ENCODE measurements at regions not wholly inside any gene's neighbourhood (a gene's known extent, or its start where the extent isn't known, plus 50 kb on each side); places are given as distances from the start of the nearest gene placed in this dataset.

DNA sequence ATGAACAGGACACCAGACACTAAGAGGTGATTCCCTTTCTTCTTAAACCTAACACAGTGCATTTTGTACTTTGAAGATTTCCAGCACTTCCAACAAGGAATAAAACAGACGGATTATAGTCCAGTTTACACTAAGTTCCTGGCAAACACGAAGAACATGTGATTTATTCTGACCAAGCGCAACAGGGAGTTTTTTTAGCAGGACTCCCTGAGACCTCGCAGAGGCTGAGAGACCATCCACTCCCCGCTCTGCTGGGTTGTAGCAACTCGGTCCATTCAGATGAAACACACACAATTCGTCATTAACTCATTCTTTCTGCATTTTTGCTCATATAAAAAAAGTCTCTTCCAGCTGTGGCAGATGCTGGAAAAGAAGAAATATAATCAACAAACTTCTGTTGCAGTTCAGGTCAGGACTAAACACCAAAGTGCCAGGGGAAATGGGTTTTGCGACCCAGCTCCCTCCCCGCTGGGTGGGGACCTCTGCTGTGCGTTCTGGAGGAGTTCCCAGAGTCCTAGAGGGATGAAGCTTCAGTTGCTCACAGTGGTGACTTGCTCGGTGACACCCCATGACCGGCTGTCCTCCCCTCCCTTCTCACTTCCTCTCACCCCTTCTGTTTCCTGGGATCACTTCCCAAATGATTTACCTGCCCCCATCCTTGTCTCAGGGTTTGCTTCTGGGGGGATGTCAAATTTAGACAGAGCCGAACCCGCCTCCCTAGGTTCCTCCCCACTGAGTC is 52.5 kb downstream of the KCNF1 start:
- no peak for DNase-seq

DNA sequence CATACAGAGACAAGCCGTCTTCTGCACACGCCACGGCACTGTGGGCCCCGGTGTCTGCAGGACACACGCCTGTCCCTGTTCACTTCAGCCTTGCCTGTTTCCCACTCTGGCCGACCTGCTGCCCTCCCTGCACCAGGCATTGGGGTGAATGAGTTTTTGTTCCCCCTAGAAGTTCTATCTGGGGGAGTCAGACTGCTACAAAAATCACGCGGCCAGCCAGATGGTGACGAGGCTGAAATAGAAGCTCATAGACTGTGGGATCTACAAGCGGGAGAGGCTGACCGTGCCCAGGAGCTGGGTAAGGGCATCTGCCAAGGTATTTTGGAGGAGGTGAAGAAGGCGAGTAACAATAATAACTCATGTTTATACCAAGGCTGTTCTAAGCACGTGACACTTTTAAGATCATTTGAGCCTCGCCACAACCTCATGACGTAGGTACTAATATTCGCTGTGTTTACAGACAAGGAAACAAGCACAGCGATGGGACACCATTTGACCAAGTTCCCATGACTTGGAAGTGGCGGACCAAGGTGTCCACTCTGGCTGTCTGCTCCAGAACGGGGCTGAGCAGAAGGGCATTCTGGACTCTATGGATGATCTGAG is 53.6 kb downstream of the KCNF1 start:
- DNase-seq = no peak

DNA sequence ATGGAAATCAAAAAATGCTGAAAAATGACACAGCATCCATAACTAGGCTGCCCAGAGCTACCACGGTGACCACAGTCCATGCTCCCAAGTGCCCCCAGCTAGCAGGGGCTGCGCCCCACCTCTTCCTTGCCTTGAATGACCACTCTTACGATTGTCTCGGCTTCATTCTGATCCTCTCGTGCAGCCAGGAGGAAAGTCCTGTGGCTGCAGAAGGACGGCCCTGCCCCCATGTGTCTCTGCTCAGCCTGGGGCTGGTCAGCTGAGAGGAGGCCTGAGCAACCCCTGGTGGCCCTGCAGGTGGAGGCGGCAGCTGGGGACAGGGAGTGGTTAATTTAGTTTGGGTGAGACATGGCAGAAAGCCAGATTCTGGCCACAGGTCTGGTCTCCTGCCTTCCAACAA is 54.3 kb downstream of the KCNF1 start:
- no peak for DNase-seq

- no peak for DNase-seq
These were observed 55.0 kb downstream of the KCNF1 start for GRCh38 chr2:10966741-10967140.

- no peak for DNase-seq
These were observed 56.4 kb downstream of the KCNF1 start for GRCh38 chr2:10968176-10968575.

GRCh38 chr2:10970666-10971065 is 58.9 kb downstream of the KCNF1 start:
- no peak for DNase-seq

GRCh38 chr2:10971161-10971887 is 59.6 kb downstream of the KCNF1 start:
- DNase-seq = no peak

DNA sequence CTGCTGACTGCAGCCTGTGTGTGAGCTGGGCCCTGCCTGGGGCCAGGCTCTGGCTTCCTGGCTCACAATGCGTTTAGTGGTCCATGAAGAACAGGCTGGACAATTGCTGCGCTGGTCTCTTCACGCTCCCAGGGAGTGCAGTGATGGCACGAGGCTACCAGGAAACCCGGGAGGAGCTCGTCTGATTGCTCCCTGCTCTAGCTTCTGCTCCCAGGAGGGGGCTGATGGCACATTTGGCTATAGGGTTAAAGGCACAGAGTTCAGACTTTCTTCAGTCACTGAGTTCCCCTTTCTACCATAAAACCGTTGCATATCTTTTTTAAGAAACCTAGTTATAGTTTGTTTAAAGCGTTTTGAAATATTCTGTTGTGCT is 60.1 kb downstream of the KCNF1 start:
- no peak for DNase-seq

DNA sequence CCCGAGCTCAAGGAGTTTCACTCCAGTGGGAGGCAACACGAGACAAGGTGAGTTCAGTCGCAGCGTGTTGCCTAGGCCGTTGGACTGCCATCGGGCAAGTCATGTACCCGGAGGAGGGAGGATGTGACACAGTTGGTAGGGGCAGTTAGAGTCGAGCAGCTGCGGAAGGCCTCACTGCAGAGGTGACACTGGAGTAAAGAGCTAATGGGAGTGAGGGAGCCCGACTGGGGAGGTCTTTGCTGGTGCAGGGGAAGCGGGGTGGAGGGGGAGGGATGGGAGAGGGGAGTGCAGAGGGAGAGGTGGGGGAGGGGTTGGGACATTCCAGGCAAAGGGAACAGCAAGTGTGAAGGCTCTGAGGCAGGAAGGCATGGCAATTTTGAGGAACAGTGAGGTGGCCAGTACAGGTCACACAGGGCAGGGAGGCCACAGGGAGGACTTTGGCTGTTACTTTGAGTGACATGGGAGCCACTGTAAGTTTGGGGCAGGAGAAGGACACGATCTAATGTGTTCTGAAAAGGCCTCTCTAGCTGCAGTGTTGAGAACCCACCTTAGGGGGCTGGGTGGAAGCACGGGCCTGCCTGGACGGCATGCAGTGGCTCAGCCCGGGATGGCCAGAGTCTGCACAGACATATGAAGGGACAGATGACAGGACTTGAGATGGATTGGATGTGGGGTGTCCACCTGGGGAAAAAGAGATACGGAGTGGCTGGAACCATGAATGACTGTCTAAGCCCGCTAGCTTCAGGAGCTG is 61.1 kb downstream of the KCNF1 start:
- no peak for DNase-seq

- no peak for DNase-seq
These were observed 62.0 kb downstream of the KCNF1 start for GRCh38 chr2:10973766-10974165.

- DNase-seq = no peak
These were observed 65.3 kb downstream of the KCNF1 start for GRCh38 chr2:10977003-10977402.

DNA sequence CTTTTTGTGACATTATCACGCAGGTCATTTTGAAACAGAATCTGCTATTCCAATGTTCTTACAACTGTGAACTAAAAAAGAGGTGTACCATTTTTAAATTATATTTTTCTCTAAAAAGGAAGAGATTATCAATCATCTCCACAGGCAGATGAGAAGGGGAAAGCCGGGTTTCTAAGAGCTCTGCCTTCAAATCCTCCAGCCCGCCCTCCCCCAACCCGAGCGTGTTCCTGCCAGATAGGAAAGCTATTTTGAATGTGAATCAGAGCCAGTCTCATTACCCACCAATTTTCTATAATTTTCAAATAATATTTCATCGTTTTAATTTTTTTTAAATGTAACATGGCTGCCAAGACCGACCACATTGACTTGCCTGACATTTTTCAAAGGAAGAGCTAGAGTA is 65.9 kb downstream of the KCNF1 start:
- DNase-seq = no peak

- no peak for DNase-seq
These were observed 66.4 kb downstream of the KCNF1 start for GRCh38 chr2:10978090-10978670.

- no peak for DNase-seq
These were observed 68.3 kb downstream of the KCNF1 start for GRCh38 chr2:10980071-10980470.

DNA sequence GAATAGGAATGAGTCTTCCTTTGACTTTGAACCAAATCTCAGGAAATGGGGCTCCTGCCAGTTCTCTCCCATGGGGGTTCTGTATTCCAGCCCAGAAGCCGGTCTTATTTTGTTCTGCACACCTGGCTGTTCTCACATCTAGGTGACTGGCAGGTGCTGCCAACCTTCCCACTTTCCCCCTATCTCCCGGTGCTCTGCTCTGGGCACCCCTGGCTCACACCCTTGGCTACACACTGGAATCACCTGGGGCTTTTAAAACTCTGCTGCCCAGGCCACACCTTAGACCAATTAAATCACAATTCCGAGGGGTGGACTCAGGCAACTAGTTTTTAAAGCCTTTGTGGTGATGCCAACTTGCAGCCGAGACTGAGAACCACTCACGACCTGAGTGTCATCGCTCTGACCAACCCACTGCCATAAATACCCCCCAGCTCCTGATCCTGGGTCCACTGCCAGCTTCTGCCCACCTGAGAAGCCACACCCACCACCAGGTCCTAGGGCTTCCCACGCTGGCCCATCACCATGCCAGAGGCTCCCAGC is 69.2 kb downstream of the KCNF1 start:
- DNase-seq = no peak

DNA sequence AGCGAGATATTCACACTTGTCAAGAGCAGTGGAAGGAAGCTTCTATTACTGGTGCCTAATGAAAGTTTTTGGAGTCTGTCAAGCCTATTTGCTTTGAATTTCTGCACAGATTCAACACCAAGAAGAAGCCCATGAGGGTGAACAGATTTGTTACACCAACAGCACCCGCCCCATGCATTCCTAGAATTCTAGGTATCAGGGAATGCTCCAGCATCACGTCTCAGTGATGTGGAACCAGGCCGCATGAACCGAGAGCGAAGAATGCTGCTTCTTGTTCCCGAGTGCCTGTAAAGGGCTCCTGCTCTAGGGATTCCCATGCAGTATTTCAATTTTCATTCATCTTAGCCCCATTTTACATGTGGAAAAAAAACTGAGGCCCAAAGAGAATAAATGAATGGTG is 69.7 kb downstream of the KCNF1 start:
- no peak for DNase-seq

- DNase-seq = no peak
These were observed 70.3 kb downstream of the KCNF1 start for GRCh38 chr2:10981941-10982431.

GRCh38 chr2:10982931-10983701 is 71.4 kb downstream of the KCNF1 start:
- DNase-seq = no peak

- no peak for DNase-seq
These were observed 72.0 kb downstream of the KCNF1 start for GRCh38 chr2:10983711-10984110.

- DNase-seq = no peak
These were observed 72.8 kb downstream of the KCNF1 start for GRCh38 chr2:10984418-10985135.

DNA sequence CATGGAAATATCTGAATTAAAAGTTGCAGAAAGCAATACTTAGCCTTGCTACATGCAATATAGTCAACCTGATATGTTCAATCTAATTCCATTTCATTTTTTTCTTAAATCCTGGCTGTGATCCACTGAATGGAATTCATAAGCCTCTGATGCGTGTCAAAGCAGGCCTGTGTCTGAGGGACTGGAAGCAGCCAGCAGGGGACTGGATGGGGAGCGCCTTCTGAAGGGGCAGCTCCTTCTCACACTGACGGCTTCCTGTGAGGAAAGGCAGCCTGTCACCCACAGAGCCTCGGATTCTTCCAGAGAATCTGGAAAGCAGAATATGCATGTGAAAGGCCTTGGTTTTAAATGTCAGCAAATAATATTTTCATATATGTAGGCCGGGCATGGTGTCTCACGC is 73.5 kb downstream of the KCNF1 start:
- DNase-seq = no peak

Measured in stimulated activated CD8-positive, alpha-beta memory T cell treated with anti-CD3 and anti-CD28 coated beads, Interleukin-4, amount 100 ng/mL, for 48 hours (primary cell).